GM04503 (cell line): ENCODE measurements at regions not wholly inside any gene's neighbourhood (a gene's known extent, or its start where the extent isn't known, plus 50 kb on each side); places are given as distances from the start of the nearest gene placed in this dataset.

Experiments used
- DNase-seq: peaks from one replicate; pipeline ENCODE4 v3.0.0-alpha.2; 2012; ENCODE audit warnings: low read depth

DNA sequence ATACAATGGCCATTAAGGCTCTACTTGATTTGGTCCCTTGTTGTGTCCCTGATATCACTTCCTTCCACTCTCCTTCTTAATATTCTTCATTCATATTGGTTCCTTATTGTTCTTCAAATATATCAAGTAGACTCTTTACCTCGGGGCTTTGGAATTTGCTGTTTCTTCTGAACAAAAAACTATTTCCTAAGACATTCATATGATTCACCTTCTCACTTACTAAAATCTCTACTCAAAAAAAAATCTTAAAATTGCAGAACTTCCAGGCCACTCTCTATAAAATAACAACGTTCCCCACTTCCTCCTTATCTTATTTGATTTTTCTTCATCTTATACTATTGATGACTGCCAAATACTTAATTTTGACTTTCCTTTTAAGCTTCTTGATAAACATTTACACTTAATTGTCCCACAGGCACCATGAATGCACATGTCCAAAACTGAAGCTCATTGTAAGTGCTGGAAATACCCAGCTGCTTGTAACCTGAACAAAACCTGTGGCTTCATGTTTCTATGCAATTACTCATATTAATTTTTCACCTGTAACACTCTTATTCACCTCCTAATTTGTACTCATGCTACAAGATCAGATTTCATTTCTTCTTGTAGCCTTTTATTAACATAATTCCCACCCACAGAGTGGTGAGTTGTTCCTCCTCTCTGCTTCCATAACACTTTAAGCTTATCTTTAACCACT, 58.4 kb upstream of the NUDT12 start:
- no peak for DNase-seq

DNA sequence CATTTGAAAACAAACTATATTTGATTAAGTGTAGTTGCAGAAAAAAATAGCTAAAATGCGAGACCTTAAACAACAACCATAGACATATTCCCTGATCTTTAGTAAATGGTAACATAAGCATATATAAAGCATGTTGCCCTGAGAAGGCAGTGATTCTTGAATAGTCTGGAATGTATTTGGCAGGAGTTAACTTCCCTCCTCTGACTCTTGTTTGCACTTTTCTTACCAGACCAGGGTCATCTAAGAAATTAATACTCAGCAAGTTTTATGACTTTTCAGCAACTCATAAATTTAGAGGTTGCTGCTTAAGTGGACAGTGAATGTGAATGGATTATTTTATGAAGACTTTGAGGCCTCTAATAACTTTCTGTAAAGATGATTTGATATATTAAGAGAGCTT, 55.3 kb upstream of the NUDT12 start:
- no peak for DNase-seq

DNA sequence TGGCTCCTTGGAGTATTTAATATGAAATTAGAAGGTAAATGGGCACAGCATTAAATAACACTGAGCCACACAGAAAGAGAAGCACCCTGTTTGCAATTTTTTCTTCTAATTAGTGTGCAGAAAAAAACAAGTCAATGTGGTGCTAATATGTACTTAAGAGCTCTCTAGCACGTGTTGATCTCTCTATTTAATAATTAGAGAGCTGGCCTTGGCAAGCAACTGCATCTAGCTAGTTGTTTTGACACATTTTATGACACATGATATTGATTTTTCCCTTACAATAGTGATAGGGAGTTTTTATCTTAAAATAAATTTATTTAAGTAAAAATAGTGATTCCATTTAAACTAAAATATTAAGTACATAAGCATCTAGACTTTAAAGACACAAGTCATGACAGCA, 54.5 kb upstream of the NUDT12 start:
- no peak for DNase-seq

DNA sequence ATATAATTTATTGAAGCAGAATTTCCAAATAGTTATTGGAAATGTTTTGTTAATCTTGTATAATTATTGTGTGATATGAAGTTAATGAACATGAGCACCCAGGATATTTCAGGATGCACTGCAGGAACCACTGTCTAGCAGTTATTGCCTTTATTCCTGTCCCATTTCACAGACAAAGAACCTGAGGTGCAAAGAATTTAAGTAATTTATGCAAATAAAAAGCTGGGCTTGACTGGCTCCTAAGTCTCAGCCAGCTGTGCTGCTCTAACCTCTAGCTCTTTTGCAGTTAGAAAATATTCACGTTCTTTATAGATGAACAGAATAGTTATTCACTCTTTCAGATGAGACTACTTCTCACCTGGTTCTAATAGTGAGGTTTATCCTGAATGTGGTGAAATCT, 50.0 kb upstream of the NUDT12 start:
- no peak for DNase-seq
